ENCODE measurements at regions not wholly inside any gene's neighbourhood (a gene's known extent, or its start where the extent isn't known, plus 50 kb on each side); places are given as distances from the start of the nearest gene placed in this dataset.

- TF ChIP-seq, protein P1, sequence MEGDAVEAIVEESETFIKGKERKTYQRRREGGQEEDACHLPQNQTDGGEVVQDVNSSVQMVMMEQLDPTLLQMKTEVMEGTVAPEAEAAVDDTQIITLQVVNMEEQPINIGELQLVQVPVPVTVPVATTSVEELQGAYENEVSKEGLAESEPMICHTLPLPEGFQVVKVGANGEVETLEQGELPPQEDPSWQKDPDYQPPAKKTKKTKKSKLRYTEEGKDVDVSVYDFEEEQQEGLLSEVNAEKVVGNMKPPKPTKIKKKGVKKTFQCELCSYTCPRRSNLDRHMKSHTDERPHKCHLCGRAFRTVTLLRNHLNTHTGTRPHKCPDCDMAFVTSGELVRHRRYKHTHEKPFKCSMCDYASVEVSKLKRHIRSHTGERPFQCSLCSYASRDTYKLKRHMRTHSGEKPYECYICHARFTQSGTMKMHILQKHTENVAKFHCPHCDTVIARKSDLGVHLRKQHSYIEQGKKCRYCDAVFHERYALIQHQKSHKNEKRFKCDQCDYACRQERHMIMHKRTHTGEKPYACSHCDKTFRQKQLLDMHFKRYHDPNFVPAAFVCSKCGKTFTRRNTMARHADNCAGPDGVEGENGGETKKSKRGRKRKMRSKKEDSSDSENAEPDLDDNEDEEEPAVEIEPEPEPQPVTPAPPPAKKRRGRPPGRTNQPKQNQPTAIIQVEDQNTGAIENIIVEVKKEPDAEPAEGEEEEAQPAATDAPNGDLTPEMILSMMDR (IDR thresholded peaks at IDR 0.05): no peak
- TF ChIP-seq EZH2 (IDR thresholded peaks at IDR 0.05; ENCODE audit: borderline replicate concordance, insufficient read depth, low read depth, low read length, poor library complexity, severe bottlenecking): no peak
These were observed 352.7 kb downstream of the MLLT3 start for GRCh38 chr9:20269620-20270019.

All from B cell (primary cell).